Endothelial cell of umbilical vein (primary cell): ENCODE measurements at regions not wholly inside any gene's neighbourhood (a gene's known extent, or its start where the extent isn't known, plus 50 kb on each side); places are given as distances from the start of the nearest gene placed in this dataset.

Source experiments
- BruUV-seq: library from RNA; stranded (reverse); fragments of 400-500 nt; replicated peaks from 2 replicates; lab custom pipeline; 2021; lab: Mats Ljungman, UMichigan
- CTCF ChIA-PET: fragments of 300-600, 350-600 bp; sonication (Branson Sonifier 250); formaldehyde crosslinking; loops from one replicate; lab custom pipeline; 2021; ENCODE audit warnings: antibody characterized with exemption, inconsistent platforms; lab: Charles Lee
- POLR2A ChIA-PET: fragments of 300-600, 350-600 bp; sonication (Branson Sonifier 250); formaldehyde crosslinking; loops from one replicate; lab custom pipeline; 2021; ENCODE audit warnings: antibody characterized with exemption, inconsistent platforms; lab: Charles Lee
- DNase-seq: peaks from one replicate; pipeline ENCODE4 v3.0.0-alpha.2; 2011; ENCODE audit warnings: low read depth, low spot score
- FAIRE-seq: peaks from 2 replicates; lab custom pipeline; 2011; peaks lifted over from hg19 to GRCh38; lab: Jason Lieb, UNC
- H2AFZ ChIP-seq: 2 replicates; pipeline ENCODE4 v1.6.0; 2012; ENCODE audit warnings: low read depth, low read length, control low read depth, inconsistent platforms
- H3K27ac ChIP-seq: 2 replicates; pipeline ENCODE4 v1.5.1; 2011; ENCODE audit warnings: low read depth, mild to moderate bottlenecking, control low read depth, low read length, moderate library complexity; ENCODE audit not compliant: insufficient read depth
- H3K27me3 ChIP-seq, 2 experiments: 2 replicates each; pipeline versions ENCODE4 v1.6.0 to v1.6.1; 2011; ENCODE audit warnings: low read length in 2 of 2, mixed read lengths in 1 of 2; ENCODE audit not compliant: control insufficient read depth in 2 of 2, insufficient read depth in 2 of 2
- H3K36me3 ChIP-seq, 2 experiments: 2 replicates in 1 of 2; 3 replicates in 1 of 2; pipeline ENCODE4 v1.5.1; 2011; ENCODE audit warnings: low read length in 2 of 2, mild to moderate bottlenecking in 1 of 2, moderate library complexity in 1 of 2; ENCODE audit not compliant: control insufficient read depth in 2 of 2, insufficient read depth in 2 of 2; ENCODE audit errors: extremely low read depth in 1 of 2
- H3K4me1 ChIP-seq: 3 replicates; pipeline ENCODE4 v1.5.1; 2011; ENCODE audit warnings: mild to moderate bottlenecking, low read length; ENCODE audit not compliant: control insufficient read depth, insufficient read depth; ENCODE audit errors: extremely low read depth
- H3K4me2 ChIP-seq: 2 replicates; pipeline ENCODE4 v1.6.1; 2011; ENCODE audit warnings: low read length, control low read depth, mixed read lengths; ENCODE audit not compliant: insufficient read depth
- H3K4me3 ChIP-seq, 3 experiments: fragments of 200-600 bp in 1 of 3; sonication (generic), shearing (Covaris generic) in 1 of 3; replicated peaks in 1 of 3; 2 replicates each; pipeline ENCODE4 v1.5.1; 2011 to 2016; ENCODE audit warnings: control low read depth in 3 of 3, low read length in 3 of 3, mild to moderate bottlenecking in 2 of 3, inconsistent platforms in 1 of 3, low read depth in 1 of 3, moderate library complexity in 1 of 3; ENCODE audit not compliant: insufficient read depth in 1 of 3
- H3K79me2 ChIP-seq: 2 replicates; pipeline ENCODE4 v1.6.0; 2012; ENCODE audit warnings: low read length, inconsistent platforms; ENCODE audit not compliant: control insufficient read depth, insufficient read depth
- H3K9ac ChIP-seq: replicated peaks from 2 replicates; pipeline ENCODE3; 2011; ENCODE audit warnings: low read length, control low read depth; ENCODE audit not compliant: insufficient read depth; ENCODE audit errors: extremely low read depth
- H3K9me1 ChIP-seq: replicated peaks from 3 replicates; pipeline ENCODE4 v1.6.0; 2011; ENCODE audit warnings: mild to moderate bottlenecking, low read length; ENCODE audit not compliant: control insufficient read depth, insufficient read depth; ENCODE audit errors: extremely low read depth
- H3K9me3 ChIP-seq: replicated peaks from 2 replicates; pipeline ENCODE4 v1.5.1; 2012; ENCODE audit warnings: low read length, inconsistent platforms; ENCODE audit not compliant: control insufficient read depth, insufficient read depth
- H4K20me1 ChIP-seq: replicated peaks from 2 replicates; pipeline ENCODE3; 2011; ENCODE audit warnings: mild to moderate bottlenecking, low read length; ENCODE audit not compliant: control insufficient read depth, insufficient read depth; ENCODE audit errors: extremely low read depth
- EZH2 ChIP-seq: IDR thresholded peaks from 2 replicates; pipeline ENCODE4 v1.6.1; 2012; ENCODE audit warnings: borderline replicate concordance, low read depth, mild to moderate bottlenecking, moderate library complexity, low read length, inconsistent platforms; ENCODE audit not compliant: severe bottlenecking
- GATA2 ChIP-seq: IDR thresholded peaks from 2 replicates; pipeline ENCODE4 v1.7.0; 2011; ENCODE audit warnings: low read depth, mild to moderate bottlenecking, moderate library complexity, mixed read lengths, low read length; ENCODE audit not compliant: insufficient read length, insufficient read depth
- JUN ChIP-seq: IDR thresholded peaks from 2 replicates; pipeline ENCODE4 v1.6.1; 2011; ENCODE audit warnings: borderline replicate concordance, low read depth; ENCODE audit not compliant: insufficient read length, insufficient read depth
- MYC ChIP-seq: IDR thresholded peaks from one replicate; pipeline ENCODE4 v1.6.1; 2011; ENCODE audit warnings: mild to moderate bottlenecking, low read depth, low read length
- POLR2A ChIP-seq: IDR thresholded peaks from 2 replicates; pipeline ENCODE4 v1.6.1; 2012; ENCODE audit warnings: low read depth, mild to moderate bottlenecking, control low read depth, low read length
- dilution Hi-C: fragments of 300-500 bp; cut with MboI; formaldehyde crosslinking; loops from one replicate; pipeline ENCODE4 v1.15.0; 2019; ENCODE audit warnings: low sequenced_read_pairs; ENCODE audit not compliant: extremely low pct_ligation_motif_present
- intact Hi-C: fragments of 100-400 bp; cut with micrococcal nuclease; formaldehyde crosslinking; loops from one replicate; pipeline ENCODE4 v1.10.0; 2022
- TF ChIP-seq, protein P1 (sequence below): IDR thresholded peaks from 2 replicates; pipeline ENCODE4 v1.6.1; 2011; ENCODE audit not compliant: insufficient read depth, insufficient read length
- TF ChIP-seq, protein P2 (sequence below), 2 donors: IDR thresholded peaks; 1 replicate in 1 of 2; 2 replicates in 1 of 2; pipeline ENCODE4 v1.5.1; 2011; ENCODE audit warnings: low read length in 2 of 2, mild to moderate bottlenecking in 2 of 2, moderate library complexity in 2 of 2, control low read depth in 1 of 2, inconsistent platforms in 1 of 2, low read depth in 1 of 2; ENCODE audit not compliant: insufficient read depth in 1 of 2; ENCODE audit errors: extremely low read depth in 1 of 2

DNA sequence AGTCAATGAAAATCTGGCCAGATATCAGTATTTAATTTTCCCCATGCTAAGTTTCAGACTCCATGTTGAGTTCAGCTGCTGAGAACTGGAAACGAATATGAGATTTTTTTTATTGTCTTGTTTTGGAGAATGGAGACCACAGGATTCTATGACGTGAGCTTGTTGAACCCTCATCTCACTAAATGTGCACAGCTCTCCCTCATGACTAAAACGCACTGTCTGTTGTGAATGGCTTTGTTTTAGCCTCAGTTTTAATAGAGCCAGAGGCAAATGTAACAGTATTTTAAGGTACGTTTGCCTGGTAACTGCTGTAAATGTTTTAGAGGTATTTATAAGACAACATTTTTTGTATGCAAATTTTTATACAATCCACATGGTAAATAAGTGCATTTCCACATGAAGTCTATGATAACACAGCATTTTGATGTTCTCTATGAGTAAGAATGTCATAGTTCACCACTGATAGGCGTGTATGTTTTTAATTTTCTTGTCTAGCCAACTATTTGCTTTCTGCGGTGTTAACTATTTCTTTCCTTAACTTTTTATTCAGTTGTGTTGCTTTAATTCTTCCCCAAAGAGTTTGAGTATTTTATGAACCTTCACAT is 1159.3 kb upstream of the TENM3 start:
- CTCF ChIA-PET = no interaction called here

DNA sequence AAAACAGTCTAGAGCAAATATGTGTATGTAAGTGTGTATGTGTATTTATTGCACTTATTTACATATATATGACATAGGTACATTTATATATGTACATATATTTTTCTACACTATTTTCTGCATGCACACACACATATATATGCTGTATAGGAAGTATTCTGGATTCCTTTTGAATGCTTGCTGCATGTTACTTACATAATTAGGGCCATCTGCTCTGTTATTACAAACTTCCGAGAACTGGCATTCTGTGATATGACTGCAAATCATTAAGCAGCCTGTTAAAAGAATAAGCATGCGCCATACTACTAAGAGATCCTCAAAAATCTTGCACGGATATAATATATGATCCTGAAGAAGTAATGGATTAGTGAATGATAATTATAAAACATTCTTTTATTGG is 1157.6 kb upstream of the TENM3 start:
- dilution Hi-C loops (no loop called here), intact Hi-C loops (no loop called here)
- Histone ChIP-seq H3K9me1 (no peaks in the 10 kb centered on the region), H2AFZ (no peak overlapping the region), H3K4me1 (no peaks in the 10 kb centered on the region), H3K4me2 (no peak overlapping the region), H3K27me3 (no peaks in the 10 kb centered on the region), H3K79me2 (no peaks in the 10 kb centered on the region), H3K9me3 (peaks cover 3% of the 10 kb centered on the region), H4K20me1 (no peaks in the 10 kb centered on the region), H3K36me3 (no peaks in the 10 kb centered on the region), H3K9ac (no peak overlapping the region), H3K27ac (no peak overlapping the region), H3K4me3 (no peak overlapping the region)
- POLR2A ChIA-PET = no interaction called here
- CTCF ChIA-PET = no interaction called here
- TF ChIP-seq MYC (no peak), EZH2 (no peak), POLR2A (no peak), JUN (no peak), GATA2 (no peak)
- TF ChIP-seq, protein P1, sequence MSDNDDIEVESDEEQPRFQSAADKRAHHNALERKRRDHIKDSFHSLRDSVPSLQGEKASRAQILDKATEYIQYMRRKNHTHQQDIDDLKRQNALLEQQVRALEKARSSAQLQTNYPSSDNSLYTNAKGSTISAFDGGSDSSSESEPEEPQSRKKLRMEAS = no peak
- TF ChIP-seq, protein P2, sequence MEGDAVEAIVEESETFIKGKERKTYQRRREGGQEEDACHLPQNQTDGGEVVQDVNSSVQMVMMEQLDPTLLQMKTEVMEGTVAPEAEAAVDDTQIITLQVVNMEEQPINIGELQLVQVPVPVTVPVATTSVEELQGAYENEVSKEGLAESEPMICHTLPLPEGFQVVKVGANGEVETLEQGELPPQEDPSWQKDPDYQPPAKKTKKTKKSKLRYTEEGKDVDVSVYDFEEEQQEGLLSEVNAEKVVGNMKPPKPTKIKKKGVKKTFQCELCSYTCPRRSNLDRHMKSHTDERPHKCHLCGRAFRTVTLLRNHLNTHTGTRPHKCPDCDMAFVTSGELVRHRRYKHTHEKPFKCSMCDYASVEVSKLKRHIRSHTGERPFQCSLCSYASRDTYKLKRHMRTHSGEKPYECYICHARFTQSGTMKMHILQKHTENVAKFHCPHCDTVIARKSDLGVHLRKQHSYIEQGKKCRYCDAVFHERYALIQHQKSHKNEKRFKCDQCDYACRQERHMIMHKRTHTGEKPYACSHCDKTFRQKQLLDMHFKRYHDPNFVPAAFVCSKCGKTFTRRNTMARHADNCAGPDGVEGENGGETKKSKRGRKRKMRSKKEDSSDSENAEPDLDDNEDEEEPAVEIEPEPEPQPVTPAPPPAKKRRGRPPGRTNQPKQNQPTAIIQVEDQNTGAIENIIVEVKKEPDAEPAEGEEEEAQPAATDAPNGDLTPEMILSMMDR (IDR thresholded peaks at IDR 0.05; ENCODE audit: extremely low read depth in 1 of 2, insufficient read depth in 1 of 2, low read depth in 1 of 2, low read length in 2 of 2) = no peak
- no peak for FAIRE-seq
- BruUV-seq = no TSS peak
- DNase-seq = no peak

More for the DNA sequence above, 1159.3 kb upstream of the TENM3 start:
- H3K9me3 ChIP-seq = peaks cover 5% of the 10 kb centered on the region
- no peak overlapping the region for H3K27ac ChIP-seq
- no peaks in the 10 kb centered on the region for H4K20me1 ChIP-seq
- no peaks in the 10 kb centered on the region for H3K9me1 ChIP-seq
- no peaks in the 10 kb centered on the region for H3K79me2 ChIP-seq
- H2AFZ ChIP-seq = no peak overlapping the region
- H3K4me3 ChIP-seq = no peak overlapping the region
- FAIRE-seq (no peak), DNase-seq (no peak)
- POLR2A ChIA-PET = no interaction called here
- H3K27me3 ChIP-seq = no peaks in the 10 kb centered on the region
- intact Hi-C loops (no loop called here), dilution Hi-C loops (no loop called here)
- BruUV-seq = no TSS peak
- H3K4me1 ChIP-seq = no peaks in the 10 kb centered on the region
- H3K9ac ChIP-seq = no peak overlapping the region
- TF ChIP-seq MYC (no peak), POLR2A (no peak)
- H3K36me3 ChIP-seq = no peaks in the 10 kb centered on the region
- no peak overlapping the region for H3K4me2 ChIP-seq
